HepG2 (cell line): ENCODE measurements at regions not wholly inside any gene's neighbourhood (a gene's known extent, or its start where the extent isn't known, plus 50 kb on each side); places are given as distances from the start of the nearest gene placed in this dataset.
"Not testable (repeated sequence)": the region's sequence is repeated elsewhere in the genome, so short reads cannot be mapped to it uniquely, and the experiment has no call there.

Experiments used
- MEIS1 ChIP-seq: sonication (generic); formaldehyde crosslinking; IDR thresholded peaks from 2 replicates; pipeline ENCODE4 v1.9.0; 2021; ENCODE audit warnings: mild to moderate bottlenecking, missing genetic modification reagents, moderate library complexity, borderline replicate concordance
- NFRKB ChIP-seq: fragments of 450-650 bp; IDR thresholded peaks from 2 replicates; pipeline ENCODE4 v1.6.1; 2017
- POLR2AphosphoS2 ChIP-seq: IDR thresholded peaks from 2 replicates; pipeline ENCODE4 v1.6.1; 2011; ENCODE audit warnings: low read depth, low read length, improper control_type of control experiment
- ZMYM4 ChIP-seq: sonication (generic); formaldehyde crosslinking; IDR thresholded peaks from 2 replicates; pipeline ENCODE4 v1.8.1; 2023; ENCODE audit warnings: mild to moderate bottlenecking, missing genetic modification reagents
- ZNF253 ChIP-seq: sonication (generic); formaldehyde crosslinking; IDR thresholded peaks from 2 replicates; pipeline ENCODE4 v1.8.0; 2022; ENCODE audit warnings: mild to moderate bottlenecking, missing genetic modification reagents, borderline replicate concordance
- TF ChIP-seq, protein P1 (sequence below): IDR thresholded peaks from 2 replicates; pipeline ENCODE4 v1.6.1; 2016

DNA sequence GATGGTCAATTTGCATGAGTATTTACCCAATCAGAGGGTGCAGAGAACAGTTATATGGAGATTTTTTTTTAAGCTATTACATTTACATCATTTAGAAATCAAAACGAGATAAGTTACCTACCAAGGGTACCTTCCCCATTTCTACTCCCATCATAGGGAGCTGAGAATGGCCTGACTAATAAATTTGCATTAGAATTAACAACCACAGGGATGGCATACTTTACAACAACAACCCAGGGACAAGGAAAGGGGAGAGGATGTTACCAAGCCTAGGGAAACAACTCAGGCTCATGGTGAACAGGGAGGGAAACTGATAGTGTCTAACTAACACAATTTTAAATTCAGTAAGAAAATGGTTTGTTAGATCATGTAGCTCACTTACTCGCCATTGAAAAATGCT lies 105.8 kb upstream of the ZNF658 start:
- TF ChIP-seq ZNF253; MEIS1 (CRISPR knock-in tag); NFRKB; POLR2AphosphoS2; ZMYM4: not testable (repeated sequence)
- TF ChIP-seq, protein P1, sequence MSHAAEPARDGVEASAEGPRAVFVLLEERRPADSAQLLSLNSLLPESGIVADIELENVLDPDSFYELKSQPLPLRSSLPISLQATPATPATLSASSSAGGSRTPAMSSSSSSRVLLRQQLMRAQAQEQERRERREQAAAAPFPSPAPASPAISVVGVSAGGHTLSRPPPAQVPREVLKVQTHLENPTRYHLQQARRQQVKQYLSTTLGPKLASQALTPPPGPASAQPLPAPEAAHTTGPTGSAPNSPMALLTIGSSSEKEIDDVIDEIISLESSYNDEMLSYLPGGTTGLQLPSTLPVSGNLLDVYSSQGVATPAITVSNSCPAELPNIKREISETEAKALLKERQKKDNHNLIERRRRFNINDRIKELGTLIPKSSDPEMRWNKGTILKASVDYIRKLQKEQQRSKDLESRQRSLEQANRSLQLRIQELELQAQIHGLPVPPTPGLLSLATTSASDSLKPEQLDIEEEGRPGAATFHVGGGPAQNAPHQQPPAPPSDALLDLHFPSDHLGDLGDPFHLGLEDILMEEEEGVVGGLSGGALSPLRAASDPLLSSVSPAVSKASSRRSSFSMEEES (CRISPR knock-in tag): not testable (repeated sequence)
